B cell (primary cell): ENCODE measurements at regions not wholly inside any gene's neighbourhood (a gene's known extent, or its start where the extent isn't known, plus 50 kb on each side); places are given as distances from the start of the nearest gene placed in this dataset.

ENCODE experiments used
- ATAC-seq: fragments of 200-7000 bp; cut with Tn5 transposase; one replicate; pipeline ENCODE4 v1.10.0; 2021; ENCODE audit warnings: low read depth, mild to moderate bottlenecking, moderate number of reproducible peaks, moderate library complexity
- CTCF ChIA-PET: fragments of 350-600 bp; sonication (Branson Sonifier 250); formaldehyde crosslinking; loops from one replicate; lab custom pipeline; 2021; ENCODE audit warnings: antibody characterized with exemption, inconsistent platforms; lab: Charles Lee
- POLR2A ChIA-PET: fragments of 350-600 bp; sonication (Branson Sonifier 250); formaldehyde crosslinking; loops from one replicate; lab custom pipeline; 2021; ENCODE audit warnings: antibody characterized with exemption; lab: Charles Lee
- DNase-seq: peaks from one replicate; pipeline ENCODE4 v3.0.0; 2013
- H2AFZ ChIP-seq: 2 replicates; pipeline ENCODE4 v1.6.1; 2012; ENCODE audit warnings: mild to moderate bottlenecking, low read depth, low read length; ENCODE audit not compliant: insufficient read depth, poor library complexity, severe bottlenecking
- H3K27ac ChIP-seq, 2 donors: 1 replicate in 1 of 2; 2 replicates in 1 of 2; pipeline ENCODE4 v1.5.1; 2012 to 2013; ENCODE audit warnings: low read length in 2 of 2, mild to moderate bottlenecking in 2 of 2, moderate library complexity in 1 of 2
- H3K27me3 ChIP-seq, 4 experiments: fragments of 200-600 bp in 1 of 4; sonication (generic) in 1 of 4; replicated peaks in 1 of 4; 1 replicate in 2 of 4; 2 replicates in 2 of 4; pipeline versions ENCODE4 v1.6.1 to v1.7.0; 2013 to 2016; ENCODE audit warnings: low read length in 3 of 4, mild to moderate bottlenecking in 2 of 4, mixed read lengths in 1 of 4, moderate library complexity in 1 of 4; ENCODE audit not compliant: insufficient read depth in 4 of 4, control insufficient read depth in 3 of 4; ENCODE audit errors: control extremely low read depth in 1 of 4
- H3K36me3 ChIP-seq, 2 experiments: replicated peaks in 1 of 2; 1 replicate in 1 of 2; 2 replicates in 1 of 2; pipeline versions ENCODE4 v1.6.1 to v1.7.1; 2013; ENCODE audit warnings: low read length in 1 of 2; ENCODE audit not compliant: insufficient read depth in 2 of 2, control insufficient read depth in 1 of 2; ENCODE audit errors: control extremely low read depth in 1 of 2, extremely low read depth in 1 of 2
- H3K4me1 ChIP-seq, 2 donors: fragments of 200-600 bp in 1 of 2; sonication (generic) in 1 of 2; 1 replicate in 1 of 2; 2 replicates in 1 of 2; pipeline versions ENCODE4 v1.5.1 to v1.6.1; 2013 to 2017; ENCODE audit warnings: low read length in 2 of 2; ENCODE audit not compliant: control insufficient read depth in 2 of 2, insufficient read depth in 2 of 2
- H3K4me2 ChIP-seq: replicated peaks from 2 replicates; pipeline ENCODE3; 2012; ENCODE audit warnings: mild to moderate bottlenecking, low read depth, low read length; ENCODE audit not compliant: poor library complexity, severe bottlenecking
- H3K4me3 ChIP-seq, 5 experiments: fragments of 200-600 bp in 1 of 5; sonication (generic) in 1 of 5; 1 replicate in 3 of 5; 2 replicates in 2 of 5; pipeline versions ENCODE4 v1.5.1 to v1.7.0; 2011 to 2016; ENCODE audit warnings: low read length in 4 of 5, mild to moderate bottlenecking in 4 of 5, low read depth in 2 of 5, control low read depth in 1 of 5, moderate library complexity in 1 of 5; ENCODE audit not compliant: insufficient read depth in 1 of 5; ENCODE audit errors: control extremely low read depth in 1 of 5, extremely low read depth in 1 of 5
- H3K79me2 ChIP-seq: fragments of 200-600 bp; sonication (generic); one replicate; pipeline ENCODE4 v1.6.0; 2016; ENCODE audit warnings: low read length; ENCODE audit not compliant: control insufficient read depth, insufficient read depth
- H3K9ac ChIP-seq: fragments of 200-600 bp; sonication (generic); 2 replicates; pipeline ENCODE4 v1.6.1; 2017; ENCODE audit warnings: mild to moderate bottlenecking, low read length, moderate library complexity
- H3K9me3 ChIP-seq, 3 donors: one replicate each; pipeline versions ENCODE4 v1.6.1 to v1.7.1; 2013; ENCODE audit warnings: low read length in 2 of 3; ENCODE audit not compliant: control insufficient read depth in 2 of 3, insufficient read depth in 1 of 3; ENCODE audit errors: control extremely low read depth in 1 of 3
- H4K20me1 ChIP-seq: 2 replicates; pipeline ENCODE4 v1.6.0; 2012; ENCODE audit warnings: mild to moderate bottlenecking, low read length; ENCODE audit not compliant: insufficient read depth, control insufficient read depth, poor library complexity, severe bottlenecking
- H3K27ac Mint-ChIP-seq: one replicate; pipeline ENCODE4 v1.8.0; 2021; ENCODE audit warnings: mixed read lengths
- H3K27me3 Mint-ChIP-seq: one replicate; pipeline ENCODE4 v1.8.0; 2021; ENCODE audit warnings: mixed read lengths
- H3K4me1 Mint-ChIP-seq: one replicate; pipeline ENCODE4 v1.8.0; 2021; ENCODE audit warnings: mixed read lengths
- H3K4me3 Mint-ChIP-seq: one replicate; pipeline ENCODE4 v1.8.0; 2021; ENCODE audit warnings: mixed read lengths
- H3K9me3 Mint-ChIP-seq: one replicate; pipeline ENCODE4 v1.8.0; 2022; ENCODE audit warnings: mixed read lengths; ENCODE audit not compliant: insufficient read depth
- EZH2 ChIP-seq: IDR thresholded peaks from 2 replicates; pipeline ENCODE4 v1.6.1; 2012; ENCODE audit warnings: borderline replicate concordance, low read depth, mild to moderate bottlenecking, moderate library complexity, low read length; ENCODE audit not compliant: insufficient read depth, poor library complexity, severe bottlenecking
- WGBS: methylation state at CpG from one replicate; pipeline ENCODE4 v1.1.5; 2013; ENCODE audit warnings: missing lambda C conversion rate; ENCODE audit not compliant: insufficient coverage; 5-methylcytosine and 5-hydroxymethylcytosine counted together
- intact Hi-C: fragments of 100-400 bp; cut with micrococcal nuclease; formaldehyde crosslinking; loops from one replicate; pipeline ENCODE4 v1.10.0; 2022
- TF ChIP-seq, protein P1 (sequence below): fragments of 200-600 bp; IDR thresholded peaks from one replicate; pipeline ENCODE4 v1.8.0; 2022; ENCODE audit warnings: antibody characterized with exemption, mild to moderate bottlenecking

GRCh38 chr6:139779988-139780774 is 405.7 kb upstream of the CITED2 start:
- Histone ChIP-seq H3K36me3 (no peaks in the 10 kb centered on the region), H2AFZ (no peak overlapping the region), H3K27me3 (no peaks in the 10 kb centered on the region), H3K79me2 (no peaks in the 10 kb centered on the region), H3K4me2 (no peak overlapping the region), H3K27ac (no peak overlapping the region), H3K4me1 (no peaks in the 10 kb centered on the region), H3K9me3 (no peaks in the 10 kb centered on the region), H3K4me3 (no peak overlapping the region), H3K9ac (no peak overlapping the region), H4K20me1 (no peaks in the 10 kb centered on the region)
- Mint-ChIP-seq H3K27ac (no peak overlapping the region), H3K27me3 (peaks cover 6% of the 10 kb centered on the region), H3K4me1 (no peaks in the 10 kb centered on the region), H3K4me3 (no peak overlapping the region), H3K9me3 (peaks cover 2% of the 10 kb centered on the region)
- no peak for ATAC-seq
- WGBS = 94% methylated on average over 7 of the region's 8 CpGs
- DNase-seq = no peak
- POLR2A ChIA-PET = no interaction called here
- no peak for TF ChIP-seq EZH2
- TF ChIP-seq, protein P1, sequence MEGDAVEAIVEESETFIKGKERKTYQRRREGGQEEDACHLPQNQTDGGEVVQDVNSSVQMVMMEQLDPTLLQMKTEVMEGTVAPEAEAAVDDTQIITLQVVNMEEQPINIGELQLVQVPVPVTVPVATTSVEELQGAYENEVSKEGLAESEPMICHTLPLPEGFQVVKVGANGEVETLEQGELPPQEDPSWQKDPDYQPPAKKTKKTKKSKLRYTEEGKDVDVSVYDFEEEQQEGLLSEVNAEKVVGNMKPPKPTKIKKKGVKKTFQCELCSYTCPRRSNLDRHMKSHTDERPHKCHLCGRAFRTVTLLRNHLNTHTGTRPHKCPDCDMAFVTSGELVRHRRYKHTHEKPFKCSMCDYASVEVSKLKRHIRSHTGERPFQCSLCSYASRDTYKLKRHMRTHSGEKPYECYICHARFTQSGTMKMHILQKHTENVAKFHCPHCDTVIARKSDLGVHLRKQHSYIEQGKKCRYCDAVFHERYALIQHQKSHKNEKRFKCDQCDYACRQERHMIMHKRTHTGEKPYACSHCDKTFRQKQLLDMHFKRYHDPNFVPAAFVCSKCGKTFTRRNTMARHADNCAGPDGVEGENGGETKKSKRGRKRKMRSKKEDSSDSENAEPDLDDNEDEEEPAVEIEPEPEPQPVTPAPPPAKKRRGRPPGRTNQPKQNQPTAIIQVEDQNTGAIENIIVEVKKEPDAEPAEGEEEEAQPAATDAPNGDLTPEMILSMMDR = no peak
- intact Hi-C loops = no loop called here
- CTCF ChIA-PET = no interaction called here

DNA sequence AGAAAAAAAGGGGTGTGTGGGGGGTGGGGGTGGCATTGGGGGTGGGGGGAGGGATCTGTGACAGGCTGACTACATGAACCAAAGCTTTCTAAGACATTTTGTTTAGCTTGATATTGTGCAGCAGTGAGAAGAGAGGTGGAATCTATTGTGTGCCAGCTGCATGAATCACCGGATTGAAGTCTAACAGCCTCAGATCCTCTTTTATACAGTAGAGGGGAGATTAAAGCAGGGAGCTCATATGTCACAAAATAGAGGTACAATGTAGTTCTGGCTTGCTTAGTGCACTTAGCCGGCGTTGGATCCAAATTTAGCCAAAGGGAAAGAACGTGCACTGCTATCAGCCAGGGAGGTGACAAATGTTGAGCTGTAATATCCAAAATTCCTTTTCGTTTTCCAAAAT is 404.2 kb upstream of the CITED2 start:
- no peak for TF ChIP-seq EZH2
- TF ChIP-seq, protein P1 = no peak
- H3K9ac ChIP-seq = no peak overlapping the region
- H3K27ac ChIP-seq = no peak overlapping the region
- H3K36me3 ChIP-seq = no peaks in the 10 kb centered on the region
- H3K27me3 ChIP-seq = no peaks in the 10 kb centered on the region
- no peak for DNase-seq
- no peak for ATAC-seq
- ChIA-PET CTCF (no interaction called here), POLR2A (no interaction called here)
- H3K4me3 Mint-ChIP-seq = no peak overlapping the region
- H4K20me1 ChIP-seq = no peaks in the 10 kb centered on the region
- intact Hi-C loops = no loop called here
- H2AFZ ChIP-seq = no peak overlapping the region
- H3K9me3 Mint-ChIP-seq = no peaks in the 10 kb centered on the region
- H3K4me1 Mint-ChIP-seq = no peaks in the 10 kb centered on the region
- no peaks in the 10 kb centered on the region for H3K4me1 ChIP-seq
- H3K27ac Mint-ChIP-seq = no peak overlapping the region
- H3K79me2 ChIP-seq = no peaks in the 10 kb centered on the region
- H3K9me3 ChIP-seq = no peaks in the 10 kb centered on the region
- H3K27me3 Mint-ChIP-seq = peaks cover 9% of the 10 kb centered on the region
- H3K4me3 ChIP-seq = no peak overlapping the region
- WGBS = 100% methylated on average over 1 of the region's 5 CpGs
- H3K4me2 ChIP-seq = no peak overlapping the region
